CD14-positive monocyte (primary cell): ENCODE measurements at regions not wholly inside any gene's neighbourhood (a gene's known extent, or its start where the extent isn't known, plus 50 kb on each side); places are given as distances from the start of the nearest gene placed in this dataset.

Experiments
- DNase-seq, 3 donors: peaks; one replicate each; pipeline ENCODE4 v3.0.0-alpha.2; 2011 to 2022
- H2AFZ ChIP-seq: 2 replicates; pipeline ENCODE4 v1.6.0; 2012; ENCODE audit warnings: mild to moderate bottlenecking, low read depth, low read length, inconsistent platforms; ENCODE audit not compliant: insufficient read depth, poor library complexity, severe bottlenecking
- H3K27ac ChIP-seq, 2 donors: 1 replicate in 1 of 2; 2 replicates in 1 of 2; pipeline ENCODE4 v1.5.1; 2012 to 2013; ENCODE audit warnings: low read length in 2 of 2, control low read depth in 1 of 2, inconsistent platforms in 1 of 2, low read depth in 1 of 2, mild to moderate bottlenecking in 1 of 2
- H3K27me3 ChIP-seq, 2 donors: one replicate each; pipeline versions ENCODE4 v1.6.0 to v1.6.1; 2011 to 2013; ENCODE audit warnings: low read length in 2 of 2; ENCODE audit not compliant: control insufficient read depth in 2 of 2, insufficient read depth in 2 of 2
- H3K36me3 ChIP-seq, 2 donors: replicated peaks in 1 of 2; 1 replicate in 1 of 2; 2 replicates in 1 of 2; pipeline versions ENCODE4 v1.5.1 to v1.6.1; 2012 to 2013; ENCODE audit warnings: low read length in 2 of 2, control low read depth in 1 of 2, inconsistent platforms in 1 of 2, mild to moderate bottlenecking in 1 of 2; ENCODE audit not compliant: insufficient read depth in 2 of 2, control insufficient read depth in 1 of 2
- H3K4me1 ChIP-seq, 2 donors: 1 replicate in 1 of 2; 2 replicates in 1 of 2; pipeline versions ENCODE4 v1.5.1 to v1.6.1; 2012 to 2013; ENCODE audit warnings: low read length in 2 of 2, control low read depth in 1 of 2, inconsistent platforms in 1 of 2, mild to moderate bottlenecking in 1 of 2, moderate library complexity in 1 of 2; ENCODE audit not compliant: insufficient read depth in 2 of 2, control insufficient read depth in 1 of 2
- H3K4me2 ChIP-seq: replicated peaks from 2 replicates; pipeline ENCODE3; 2012; ENCODE audit warnings: low read length, moderate library complexity, mild to moderate bottlenecking; ENCODE audit not compliant: poor library complexity, severe bottlenecking; ENCODE audit errors: extremely low read depth
- H3K4me3 ChIP-seq, 3 experiments: fragments of 200-600 bp in 1 of 3; sonication (generic) in 1 of 3; replicated peaks in 1 of 3; 1 replicate in 2 of 3; 2 replicates in 1 of 3; pipeline ENCODE4 v1.5.1; 2011 to 2013; ENCODE audit warnings: low read length in 3 of 3, mild to moderate bottlenecking in 3 of 3, control low read depth in 2 of 3, low read depth in 2 of 3, inconsistent platforms in 1 of 3, moderate library complexity in 1 of 3
- H3K79me2 ChIP-seq: 2 replicates; pipeline ENCODE4 v1.6.0; 2012; ENCODE audit warnings: mild to moderate bottlenecking, control low read depth, inconsistent platforms, low read length, moderate library complexity; ENCODE audit not compliant: insufficient read depth
- H3K9ac ChIP-seq: 2 replicates; pipeline ENCODE4 v1.6.0; 2017; ENCODE audit warnings: low read length, mild to moderate bottlenecking; ENCODE audit not compliant: insufficient read depth, poor library complexity, severe bottlenecking
- H3K9me3 ChIP-seq, 2 donors: replicated peaks in 1 of 2; 1 replicate in 1 of 2; 2 replicates in 1 of 2; pipeline versions ENCODE4 v1.5.1 to v1.6.1; 2012 to 2013; ENCODE audit warnings: low read length in 2 of 2, control low read depth in 1 of 2; ENCODE audit not compliant: control insufficient read depth in 1 of 2, insufficient read depth in 1 of 2
- H4K20me1 ChIP-seq: 2 replicates; pipeline ENCODE4 v1.6.0; 2012; ENCODE audit warnings: mild to moderate bottlenecking, low read length, control low read depth, moderate library complexity; ENCODE audit not compliant: insufficient read depth
- H3K27ac Mint-ChIP-seq, 7 donors: one replicate each; pipeline ENCODE4 v1.8.0; 2020; ENCODE audit warnings: mild to moderate bottlenecking in 7 of 7, mixed read lengths in 7 of 7, moderate library complexity in 6 of 7, inconsistent platforms in 2 of 7
- H3K27me3 Mint-ChIP-seq, 3 donors: one replicate each; pipeline ENCODE4 v1.8.0; 2021 to 2022; ENCODE audit warnings: low read depth in 3 of 3, mild to moderate bottlenecking in 3 of 3, mixed read lengths in 3 of 3, moderate library complexity in 3 of 3, inconsistent platforms in 1 of 3
- H3K36me3 Mint-ChIP-seq, 2 donors: one replicate each; pipeline ENCODE4 v1.8.0; 2020; ENCODE audit warnings: mixed read lengths in 2 of 2, inconsistent platforms in 1 of 2, mild to moderate bottlenecking in 1 of 2
- H3K4me1 Mint-ChIP-seq: one replicate; pipeline ENCODE4 v1.8.0; 2020; ENCODE audit warnings: mild to moderate bottlenecking, mixed read lengths
- H3K4me3 Mint-ChIP-seq, 2 donors: one replicate each; pipeline ENCODE4 v1.8.0; 2020; ENCODE audit warnings: mild to moderate bottlenecking in 2 of 2, mixed read lengths in 2 of 2, moderate library complexity in 1 of 2
- H3K9me3 Mint-ChIP-seq, 7 donors: one replicate each; pipeline ENCODE4 v1.8.0; 2020 to 2022; ENCODE audit warnings: mixed read lengths in 7 of 7, mild to moderate bottlenecking in 6 of 7, moderate library complexity in 6 of 7, inconsistent platforms in 2 of 7
- WGBS: methylation state at CpG from one replicate; pipeline ENCODE4 v1.1.5; 2013; ENCODE audit warnings: missing lambda C conversion rate; ENCODE audit not compliant: insufficient coverage; 5-methylcytosine and 5-hydroxymethylcytosine counted together
- intact Hi-C, 2 donors: fragments of 100-400 bp; cut with micrococcal nuclease; formaldehyde crosslinking; loops; one replicate each; pipeline versions ENCODE4 v1.15.0 to v1.15.1; 2023
- TF ChIP-seq, protein P1 (sequence below): fragments of 200-600 bp; IDR thresholded peaks from one replicate; pipeline ENCODE4 v1.8.0; 2022; ENCODE audit warnings: antibody characterized with exemption, mild to moderate bottlenecking

- Histone ChIP-seq H3K27ac (no peak overlapping the region), H3K4me1 (peaks cover 0 to 9% of the 10 kb centered on the region in 2 donors), H3K9me3 (peaks cover 17 to 20% of the 10 kb centered on the region in 2 donors), H3K4me2 (no peak overlapping the region), H3K36me3 (no peaks in the 10 kb centered on the region), H2AFZ (no peak overlapping the region), H4K20me1 (no peaks in the 10 kb centered on the region), H3K4me3 (no peak overlapping the region), H3K79me2 (no peaks in the 10 kb centered on the region), H3K27me3 (no peaks in the 10 kb centered on the region), H3K9ac (no peak overlapping the region)
- intact Hi-C loops: no loop called here
- Mint-ChIP-seq H3K36me3 (peaks cover 0 to 10% of the 10 kb centered on the region in 2 donors), H3K4me3 (no peak overlapping the region), H3K27me3 (peaks cover 0 to 2% (median 0%) of the 10 kb centered on the region in 3 donors), H3K27ac (peak overlapping the region in 1 of 7 donors; percentile 53), H3K4me1 (peaks cover 10% of the 10 kb centered on the region), H3K9me3 (peaks cover 13 to 20% (median 16%) of the 10 kb centered on the region in 7 donors)
- no CpG with 5 or more reads among the region's 5 CpGs for WGBS
- DNase-seq: no peak
- TF ChIP-seq, protein P1, sequence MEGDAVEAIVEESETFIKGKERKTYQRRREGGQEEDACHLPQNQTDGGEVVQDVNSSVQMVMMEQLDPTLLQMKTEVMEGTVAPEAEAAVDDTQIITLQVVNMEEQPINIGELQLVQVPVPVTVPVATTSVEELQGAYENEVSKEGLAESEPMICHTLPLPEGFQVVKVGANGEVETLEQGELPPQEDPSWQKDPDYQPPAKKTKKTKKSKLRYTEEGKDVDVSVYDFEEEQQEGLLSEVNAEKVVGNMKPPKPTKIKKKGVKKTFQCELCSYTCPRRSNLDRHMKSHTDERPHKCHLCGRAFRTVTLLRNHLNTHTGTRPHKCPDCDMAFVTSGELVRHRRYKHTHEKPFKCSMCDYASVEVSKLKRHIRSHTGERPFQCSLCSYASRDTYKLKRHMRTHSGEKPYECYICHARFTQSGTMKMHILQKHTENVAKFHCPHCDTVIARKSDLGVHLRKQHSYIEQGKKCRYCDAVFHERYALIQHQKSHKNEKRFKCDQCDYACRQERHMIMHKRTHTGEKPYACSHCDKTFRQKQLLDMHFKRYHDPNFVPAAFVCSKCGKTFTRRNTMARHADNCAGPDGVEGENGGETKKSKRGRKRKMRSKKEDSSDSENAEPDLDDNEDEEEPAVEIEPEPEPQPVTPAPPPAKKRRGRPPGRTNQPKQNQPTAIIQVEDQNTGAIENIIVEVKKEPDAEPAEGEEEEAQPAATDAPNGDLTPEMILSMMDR: no peak
These were observed 57.4 kb downstream of the SOCS3 start for GRCh38 chr17:78302478-78302877.

GRCh38 chr17:78301821-78302213 lies 58.1 kb downstream of the SOCS3 start:
- Mint-ChIP-seq H3K4me3 (no peak overlapping the region), H3K27me3 (peaks cover 0 to 2% (median 0%) of the 10 kb centered on the region in 3 donors), H3K9me3 (peaks cover 12 to 18% (median 15%) of the 10 kb centered on the region in 7 donors), H3K27ac (no peak overlapping the region), H3K36me3 (peaks cover 0 to 10% of the 10 kb centered on the region in 2 donors), H3K4me1 (peaks cover 12% of the 10 kb centered on the region)
- H3K4me2 ChIP-seq: no peak overlapping the region
- H3K4me1 ChIP-seq: peaks cover 0 to 9% of the 10 kb centered on the region in 2 donors
- TF ChIP-seq, protein P1: no peak
- no peaks in the 10 kb centered on the region for H4K20me1 ChIP-seq
- H3K4me3 ChIP-seq: no peak overlapping the region
- H3K9ac ChIP-seq: no peak overlapping the region
- H3K27ac ChIP-seq: no peak overlapping the region
- intact Hi-C loops: no loop called here
- H2AFZ ChIP-seq: no peak overlapping the region
- no peaks in the 10 kb centered on the region for H3K27me3 ChIP-seq
- H3K79me2 ChIP-seq: no peaks in the 10 kb centered on the region
- peaks cover 14 to 16% of the 10 kb centered on the region in 2 donors for H3K9me3 ChIP-seq
- no peaks in the 10 kb centered on the region for H3K36me3 ChIP-seq
- no peak for DNase-seq
- 98% methylated on average over 11 of the region's 11 CpGs for WGBS
